ENCODE measurements at regions not wholly inside any gene's neighbourhood (a gene's known extent, or its start where the extent isn't known, plus 50 kb on each side); places are given as distances from the start of the nearest gene placed in this dataset.

DNA sequence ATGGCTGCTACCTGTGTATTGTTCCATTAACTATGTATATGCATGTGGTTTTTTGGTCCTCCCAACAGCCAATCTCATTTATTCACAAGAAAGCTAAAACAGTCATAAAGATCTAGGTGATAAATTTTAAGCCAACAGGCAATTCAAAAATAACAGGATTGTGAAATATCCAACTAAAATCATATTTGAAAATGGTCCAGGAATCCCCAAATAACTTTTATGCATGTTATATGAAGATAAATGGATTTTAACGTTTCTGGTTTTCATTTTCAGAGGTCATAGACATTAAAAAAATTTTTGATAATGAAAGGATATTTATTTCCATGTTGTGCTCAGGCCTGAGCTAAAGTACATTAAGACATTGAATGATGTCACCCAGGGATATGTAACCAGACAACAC is 96.8 kb upstream of the JAZF1 start:
- TF ChIP-seq POLR2A (IDR thresholded peaks at IDR 0.05; ENCODE audit: low read length) (no peak), GATA1 (IDR thresholded peaks at IDR 0.05; ENCODE audit: low read depth, low read length) (no peak)

All from erythroblast (primary cell).